H9 (cell line): ENCODE measurements at regions not wholly inside any gene's neighbourhood (a gene's known extent, or its start where the extent isn't known, plus 50 kb on each side); places are given as distances from the start of the nearest gene placed in this dataset.

Source experiments
- DNase-seq: peaks from one replicate; pipeline ENCODE4 v3.0.0-alpha.2; 2017
- H2AFZ ChIP-seq: one replicate; pipeline ENCODE4 v1.6.1; 2013; ENCODE audit warnings: mild to moderate bottlenecking, low read length, control low read depth, moderate library complexity
- H2AK5ac ChIP-seq: 2 replicates; pipeline ENCODE4 v1.6.1; 2013; ENCODE audit warnings: low read length, control low read depth, mixed read lengths; ENCODE audit not compliant: insufficient read length
- H2BK120ac ChIP-seq: one replicate; pipeline ENCODE4 v1.6.1; 2013; ENCODE audit warnings: low read depth, mild to moderate bottlenecking, low read length, control low read depth, inconsistent platforms; ENCODE audit not compliant: poor library complexity, severe bottlenecking
- H2BK12ac ChIP-seq: 2 replicates; pipeline ENCODE4 v1.6.1; 2013; ENCODE audit warnings: low read length, control low read depth, mixed read lengths, low read depth; ENCODE audit not compliant: insufficient read length
- H2BK15ac ChIP-seq: 2 replicates; pipeline ENCODE4 v1.6.1; 2013; ENCODE audit warnings: low read depth, low read length, control low read depth
- H2BK20ac ChIP-seq: one replicate; pipeline ENCODE4 v1.6.1; 2013; ENCODE audit warnings: low read depth, mild to moderate bottlenecking, low read length, control low read depth, inconsistent platforms; ENCODE audit not compliant: poor library complexity, severe bottlenecking
- H2BK5ac ChIP-seq: 2 replicates; pipeline ENCODE4 v1.6.1; 2013; ENCODE audit warnings: low read length, control low read depth, mixed read lengths; ENCODE audit not compliant: insufficient read length
- H3K14ac ChIP-seq: 2 replicates; pipeline ENCODE4 v1.6.1; 2013; ENCODE audit warnings: low read length, control low read depth; ENCODE audit not compliant: insufficient read depth
- H3K18ac ChIP-seq: 2 replicates; pipeline ENCODE4 v1.6.1; 2013; ENCODE audit warnings: low read depth, mild to moderate bottlenecking, mixed read lengths, low read length, control low read depth; ENCODE audit not compliant: insufficient read length
- H3K23ac ChIP-seq: 2 replicates; pipeline ENCODE4 v1.6.1; 2013; ENCODE audit warnings: low read length, control low read depth, mixed read lengths, low read depth; ENCODE audit not compliant: insufficient read length
- H3K23me2 ChIP-seq: 2 replicates; pipeline ENCODE4 v1.6.1; 2013; ENCODE audit warnings: low read depth, mild to moderate bottlenecking, mixed read lengths, low read length, control low read depth; ENCODE audit not compliant: insufficient read length, poor library complexity, severe bottlenecking
- H3K27ac ChIP-seq: 2 replicates; pipeline ENCODE4 v1.5.1; 2013; ENCODE audit warnings: low read length, control low read depth, mixed read lengths, low read depth; ENCODE audit not compliant: insufficient read length
- H3K27me3 ChIP-seq: 2 replicates; pipeline ENCODE4 v1.6.1; 2013; ENCODE audit warnings: low read length, control low read depth, inconsistent platforms; ENCODE audit not compliant: insufficient read depth
- H3K4ac ChIP-seq: 2 replicates; pipeline ENCODE4 v1.6.1; 2013; ENCODE audit warnings: low read depth, mild to moderate bottlenecking, control low read depth, inconsistent platforms, low read length, moderate library complexity
- H3K4me1 ChIP-seq: 2 replicates; pipeline ENCODE4 v1.6.1; 2013; ENCODE audit warnings: low read length, control low read depth, inconsistent platforms; ENCODE audit not compliant: insufficient read depth
- H3K4me2 ChIP-seq: 2 replicates; pipeline ENCODE4 v1.6.1; 2013; ENCODE audit warnings: low read length, control low read depth, mixed read lengths; ENCODE audit not compliant: insufficient read length, insufficient read depth
- H3K56ac ChIP-seq: 2 replicates; pipeline ENCODE4 v1.6.1; 2013; ENCODE audit warnings: low read depth, mild to moderate bottlenecking, mixed read lengths, low read length, control low read depth; ENCODE audit not compliant: insufficient read length
- H3K79me1 ChIP-seq: 2 replicates; pipeline ENCODE4 v1.6.1; 2013; ENCODE audit warnings: low read depth, mild to moderate bottlenecking, moderate library complexity, low read length, control low read depth, inconsistent platforms; ENCODE audit not compliant: insufficient read depth, poor library complexity, severe bottlenecking
- H3K79me2 ChIP-seq: 2 replicates; pipeline ENCODE4 v1.6.1; 2013; ENCODE audit warnings: low read length, control low read depth, inconsistent platforms; ENCODE audit not compliant: insufficient read depth
- H3K9ac ChIP-seq: 2 replicates; pipeline ENCODE4 v1.6.1; 2013; ENCODE audit warnings: low read length, control low read depth, mixed read lengths; ENCODE audit not compliant: insufficient read length; ENCODE audit errors: extremely low read depth
- H3K9me3 ChIP-seq: one replicate; pipeline ENCODE4 v1.6.1; 2013; ENCODE audit warnings: low read depth, low read length, inconsistent platforms; ENCODE audit not compliant: control insufficient read depth
- H3T11ph ChIP-seq: one replicate; pipeline ENCODE4 v1.6.1; 2013; ENCODE audit warnings: mild to moderate bottlenecking, low read length, control low read depth, inconsistent platforms
- H4K20me1 ChIP-seq: one replicate; pipeline ENCODE4 v1.6.1; 2013; ENCODE audit not compliant: control insufficient read depth, insufficient read length, insufficient read depth
- H4K5ac ChIP-seq: 2 replicates; pipeline ENCODE4 v1.6.1; 2013; ENCODE audit warnings: low read depth, mild to moderate bottlenecking, mixed read lengths, low read length, control low read depth; ENCODE audit not compliant: insufficient read length
- H4K8ac ChIP-seq: replicated peaks from 2 replicates; pipeline ENCODE4 v1.6.1; 2013; ENCODE audit warnings: low read length, control low read depth, mixed read lengths, low read depth; ENCODE audit not compliant: insufficient read length
- H4K91ac ChIP-seq: 2 replicates; pipeline ENCODE4 v1.6.1; 2013; ENCODE audit warnings: low read depth, mild to moderate bottlenecking, moderate library complexity, mixed read lengths, low read length, control low read depth; ENCODE audit not compliant: insufficient read length
- H3K27ac Mint-ChIP-seq, 3 experiments: 2 replicates in 2 of 3; 3 replicates in 1 of 3; pipeline ENCODE4 v1.8.0; 2020 to 2021; ENCODE audit warnings: mixed read lengths in 3 of 3, mild to moderate bottlenecking in 1 of 3, moderate library complexity in 1 of 3
- H3K27me3 Mint-ChIP-seq: 2 replicates; pipeline ENCODE4 v1.8.0; 2021; ENCODE audit warnings: low read depth, mild to moderate bottlenecking, moderate library complexity, mixed read lengths
- H3K36me3 Mint-ChIP-seq, 3 experiments: 2 replicates in 2 of 3; 3 replicates in 1 of 3; pipeline ENCODE4 v1.8.0; 2020 to 2021; ENCODE audit warnings: low read depth in 3 of 3, mixed read lengths in 3 of 3; ENCODE audit not compliant: insufficient read depth in 1 of 3
- H3K4me1 Mint-ChIP-seq, 2 experiments: 2 replicates each; pipeline ENCODE4 v1.8.0; 2020; ENCODE audit warnings: mixed read lengths in 2 of 2
- H3K4me3 Mint-ChIP-seq, 2 experiments: 2 replicates in 1 of 2; 3 replicates in 1 of 2; pipeline ENCODE4 v1.8.0; 2020 to 2021; ENCODE audit warnings: mild to moderate bottlenecking in 2 of 2, mixed read lengths in 2 of 2, moderate library complexity in 1 of 2
- H3K9me3 Mint-ChIP-seq, 2 experiments: 2 replicates in 1 of 2; 3 replicates in 1 of 2; pipeline ENCODE4 v1.8.0; 2020; ENCODE audit warnings: mild to moderate bottlenecking in 2 of 2, mixed read lengths in 2 of 2, moderate library complexity in 1 of 2
- CTCF ChIP-seq: fragments of 200-600 bp; sonication (generic); conservative IDR thresholded peaks from 3 replicates; pipeline ENCODE4 v1.8.0; 2021; ENCODE audit warnings: antibody characterized with exemption, mild to moderate bottlenecking
- WGBS: extraction: QIAGEN DNeasy Blood & Tissue Kit; methylation state at CpG from one replicate; pipeline ENCODE4 v1.1.7; 2013; ENCODE audit warnings: missing lambda C conversion rate, low lambda C conversion rate, mixed read lengths; ENCODE audit not compliant: insufficient read length; ENCODE audit errors: extremely low coverage; 5-methylcytosine and 5-hydroxymethylcytosine counted together

DNA sequence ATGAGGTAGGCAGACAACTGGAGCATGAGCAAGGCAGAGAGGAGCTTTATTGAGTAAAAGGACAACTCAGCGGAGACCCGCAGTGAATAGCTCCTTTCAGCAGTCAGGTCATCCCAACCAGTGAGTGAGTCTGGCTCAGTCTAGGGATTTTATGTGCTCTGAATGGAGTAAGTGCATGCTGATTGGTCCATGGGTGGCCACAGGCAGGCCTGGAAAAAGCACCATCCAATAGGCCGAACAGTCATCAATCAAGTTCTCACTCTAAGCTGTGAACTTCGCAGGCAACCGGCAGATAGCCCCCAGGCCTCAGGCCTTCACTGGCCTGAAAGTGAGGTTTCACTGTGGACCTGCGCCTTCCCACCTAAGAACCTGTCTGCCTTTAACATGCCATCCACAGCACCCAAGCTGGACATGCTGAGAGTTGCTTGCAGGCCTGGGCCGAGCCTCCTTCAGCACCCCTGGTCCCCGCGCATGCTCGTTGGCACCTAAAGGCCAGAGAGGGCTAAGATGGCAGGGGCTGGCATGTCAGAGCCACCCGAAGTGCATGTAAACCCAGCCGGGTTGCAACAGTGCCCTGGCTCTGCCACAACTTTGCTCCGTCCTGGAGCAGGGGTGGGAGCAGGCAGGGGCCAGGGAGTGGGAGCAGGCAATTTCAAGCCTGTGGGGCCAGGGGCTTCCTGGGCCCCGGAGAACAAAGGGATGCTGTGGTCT lies 698.7 kb downstream of the SLITRK1 start:
- H3K4ac ChIP-seq, result no peak overlapping the region
- no peaks in the 10 kb centered on the region for H3K23me2 ChIP-seq
- H3K4me1 Mint-ChIP-seq, result peaks cover 0 to 3% of the 10 kb centered on the region in 2 experiments; a peak in 1 of 4 replicates
- H2BK5ac ChIP-seq, result no peak overlapping the region
- H3K9ac ChIP-seq, result no peak overlapping the region
- H3K4me1 ChIP-seq, result no peaks in the 10 kb centered on the region
- no peaks in the 10 kb centered on the region for H3K27me3 ChIP-seq
- H3K79me2 ChIP-seq, result no peaks in the 10 kb centered on the region
- no peak overlapping the region for H2BK15ac ChIP-seq
- H4K20me1 ChIP-seq, result no peaks in the 10 kb centered on the region
- no peak overlapping the region for H4K91ac ChIP-seq
- H2BK12ac ChIP-seq, result no peak overlapping the region
- H2AFZ ChIP-seq, result no peak overlapping the region
- H3K36me3 Mint-ChIP-seq, result peaks cover 4 to 13% (median 5%) of the 10 kb centered on the region in 3 experiments
- H3K4me3 Mint-ChIP-seq, result no peak overlapping the region
- no peak overlapping the region for H3K14ac ChIP-seq
- H3K56ac ChIP-seq, result no peak overlapping the region
- WGBS, result no CpG with 5 or more reads among the region's 14 CpGs
- no peak overlapping the region for H3K27ac Mint-ChIP-seq
- H2BK120ac ChIP-seq, result no peak overlapping the region
- H4K5ac ChIP-seq, result no peak overlapping the region
- H2AK5ac ChIP-seq, result no peak overlapping the region
- H3K27ac ChIP-seq, result no peak overlapping the region
- H4K8ac ChIP-seq, result no peak overlapping the region
- peak; percentile 29 for DNase-seq
- no peaks in the 10 kb centered on the region for H3K27me3 Mint-ChIP-seq
- peaks cover 15 to 21% of the 10 kb centered on the region in 2 experiments for H3K9me3 Mint-ChIP-seq
- H3T11ph ChIP-seq, result no peak overlapping the region
- no peaks in the 10 kb centered on the region for H3K9me3 ChIP-seq
- no peak overlapping the region for H2BK20ac ChIP-seq
- no peak for TF ChIP-seq CTCF
- no peak overlapping the region for H3K4me2 ChIP-seq
- no peak overlapping the region for H3K18ac ChIP-seq
- no peaks in the 10 kb centered on the region for H3K79me1 ChIP-seq
- H3K23ac ChIP-seq, result no peak overlapping the region
